Left hindlimb (tissue), 1 donor: ENCODE measurements at regions not wholly inside any gene's neighbourhood (a gene's known extent, or its start where the extent isn't known, plus 50 kb on each side); places are given as distances from the start of the nearest gene placed in this dataset.
"Not testable (repeated sequence)": the region's sequence is repeated elsewhere in the genome, so short reads cannot be mapped to it uniquely, and the experiment has no call there.

Experiments used
- DNase-seq: peaks from one replicate; pipeline ENCODE4 v3.0.0-alpha.2; 2018

- DNase-seq: no peak
Measured at GRCh38 chr1:188096521-188096920, 1267.8 kb downstream of the PLA2G4A start.

- DNase-seq: no peak
Measured at GRCh38 chr1:188117436-188117835, 1288.7 kb downstream of the PLA2G4A start.

GRCh38 chr1:188122646-188123045 lies 1293.9 kb downstream of the PLA2G4A start:
- no peak for DNase-seq

- DNase-seq: no peak
Measured at GRCh38 chr1:188127507-188127906, 1298.8 kb downstream of the PLA2G4A start.

- no peak for DNase-seq
Measured at GRCh38 chr1:188128761-188129160, 1300.0 kb downstream of the PLA2G4A start.

- DNase-seq: no peak
Measured at GRCh38 chr1:188129856-188130838, 1301.4 kb downstream of the PLA2G4A start.

GRCh38 chr1:188137221-188137620 lies 1308.5 kb downstream of the PLA2G4A start:
- no peak for DNase-seq

- DNase-seq: no peak
Measured at GRCh38 chr1:188140958-188141357, 1312.2 kb downstream of the PLA2G4A start.

GRCh38 chr1:188154196-188154595 lies 1325.4 kb downstream of the PLA2G4A start:
- no peak for DNase-seq

GRCh38 chr1:188154761-188155160 lies 1326.0 kb downstream of the PLA2G4A start:
- no peak for DNase-seq

- DNase-seq: no peak
Measured at GRCh38 chr1:188155261-188155660, 1326.5 kb downstream of the PLA2G4A start.

GRCh38 chr1:188164459-188164858 lies 1335.7 kb downstream of the PLA2G4A start:
- no peak for DNase-seq

GRCh38 chr1:188166654-188167053 lies 1337.9 kb downstream of the PLA2G4A start:
- DNase-seq: no peak

GRCh38 chr1:188169971-188170370 lies 1341.2 kb downstream of the PLA2G4A start:
- no peak for DNase-seq

- no peak for DNase-seq
Measured at GRCh38 chr1:188170411-188170810, 1341.7 kb downstream of the PLA2G4A start.

GRCh38 chr1:188170935-188171334 lies 1342.2 kb downstream of the PLA2G4A start:
- DNase-seq: no peak

GRCh38 chr1:188182063-188182462 lies 1353.3 kb downstream of the PLA2G4A start:
- not testable (repeated sequence) for DNase-seq

GRCh38 chr1:188188317-188188716 lies 1359.6 kb downstream of the PLA2G4A start:
- DNase-seq: no peak

GRCh38 chr1:188194916-188195315 lies 1366.2 kb downstream of the PLA2G4A start:
- DNase-seq: no peak

GRCh38 chr1:188218289-188218688 lies 1389.5 kb downstream of the PLA2G4A start:
- DNase-seq: no peak

GRCh38 chr1:188220051-188220450 lies 1391.3 kb downstream of the PLA2G4A start:
- DNase-seq: no peak

- DNase-seq: no peak
Measured at GRCh38 chr1:188224263-188224662, 1395.5 kb downstream of the PLA2G4A start.

- no peak for DNase-seq
Measured at GRCh38 chr1:188225975-188226374, 1397.2 kb downstream of the PLA2G4A start.

- no peak for DNase-seq
Measured at GRCh38 chr1:188228623-188229022, 1399.9 kb downstream of the PLA2G4A start.
